ENCODE measurements at regions not wholly inside any gene's neighbourhood (a gene's known extent, or its start where the extent isn't known, plus 50 kb on each side); places are given as distances from the start of the nearest gene placed in this dataset.

GRCh38 chrX:1012678-1013300 is 199.7 kb downstream of the CRLF2 start:
- no peak for TF ChIP-seq CTCF (IDR thresholded peaks at IDR 0.05)
- DNase-seq (no peak), FAIRE-seq (no peak), ATAC-seq (no peak)
- no peaks in the 10 kb centered on the region for H3K4me1 ChIP-seq
- no peaks in the 10 kb centered on the region for H3K9me3 ChIP-seq
- WGBS, 2 donors: 79 to 84% methylated on average over 16 of the region's 16 CpGs
- H3K36me3 ChIP-seq: no peaks in the 10 kb centered on the region
- no peak overlapping the region for H3K27ac ChIP-seq
- intact Hi-C loops (cut with DNase I): no loop called here
- no peaks in the 10 kb centered on the region for H3K27me3 ChIP-seq
- no peak overlapping the region for H3K4me3 ChIP-seq

- Histone ChIP-seq H3K36me3 (no peaks in the 10 kb centered on the region), H3K4me1 (no peaks in the 10 kb centered on the region), H3K9me3 (no peaks in the 10 kb centered on the region), H3K27me3 (no peaks in the 10 kb centered on the region), H3K27ac (no peak overlapping the region), H3K4me3 (no peak overlapping the region)
- ATAC-seq: no peak
- 68 to 76% methylated on average over 12 of the region's 12 CpGs for WGBS, 2 donors
- intact Hi-C loops (cut with DNase I): no loop called here
- no peak for FAIRE-seq
- no peak for DNase-seq
- TF ChIP-seq CTCF (IDR thresholded peaks at IDR 0.05): no peak
Observed at GRCh38 chrX:1011691-1012283, 200.7 kb downstream of the CRLF2 start.

- ATAC-seq (no peak), FAIRE-seq (no peak), DNase-seq (no peak)
- intact Hi-C loops (cut with DNase I): no loop called here
- Histone ChIP-seq H3K4me1 (no peaks in the 10 kb centered on the region), H3K4me3 (no peak overlapping the region), H3K9me3 (no peaks in the 10 kb centered on the region), H3K27ac (no peak overlapping the region), H3K36me3 (no peaks in the 10 kb centered on the region), H3K27me3 (no peaks in the 10 kb centered on the region)
- TF ChIP-seq CTCF (IDR thresholded peaks at IDR 0.05): no peak
- WGBS, 2 donors: 68 to 79% methylated on average over 15 of the region's 15 CpGs
Observed at GRCh38 chrX:1009771-1010170, 202.7 kb downstream of the CRLF2 start.

GRCh38 chrX:1006156-1006730 is 206.2 kb downstream of the CRLF2 start:
- H3K27ac ChIP-seq: no peak overlapping the region
- no peaks in the 10 kb centered on the region for H3K27me3 ChIP-seq
- H3K9me3 ChIP-seq: no peaks in the 10 kb centered on the region
- TF ChIP-seq CTCF (IDR thresholded peaks at IDR 0.05): no peak
- no peaks in the 10 kb centered on the region for H3K4me1 ChIP-seq
- H3K4me3 ChIP-seq: no peak overlapping the region
- FAIRE-seq: no peak
- no peaks in the 10 kb centered on the region for H3K36me3 ChIP-seq
- no peak for ATAC-seq
- DNase-seq: no peak
- intact Hi-C loops (cut with DNase I): no loop called here
- 80 to 84% methylated on average over 20 of the region's 20 CpGs for WGBS, 2 donors

- Histone ChIP-seq H3K27me3 (no peaks in the 10 kb centered on the region), H3K4me3 (no peak overlapping the region), H3K36me3 (no peaks in the 10 kb centered on the region), H3K4me1 (no peaks in the 10 kb centered on the region), H3K27ac (no peak overlapping the region), H3K9me3 (no peaks in the 10 kb centered on the region)
- no peak for FAIRE-seq
- WGBS, 2 donors: 75 to 78% methylated on average over 23 of the region's 23 CpGs
- intact Hi-C loops (cut with DNase I): no loop called here
- no peak for DNase-seq
- TF ChIP-seq CTCF (IDR thresholded peaks at IDR 0.05): no peak
- no peak for ATAC-seq
Observed at GRCh38 chrX:1002611-1003010, 209.8 kb downstream of the CRLF2 start.
